ENCODE measurements at regions not wholly inside any gene's neighbourhood (a gene's known extent, or its start where the extent isn't known, plus 50 kb on each side); places are given as distances from the start of the nearest gene placed in this dataset.

- Histone ChIP-seq H3K36me3 (no peaks in the 10 kb centered on the region), H3K4me3 (no peak overlapping the region), H3K27me3 (no peaks in the 10 kb centered on the region), H3K27ac (no peak overlapping the region), H3K4me1 (no peaks in the 10 kb centered on the region), H3K9me3 (peaks cover 0 to 7% (median 0%) of the 10 kb centered on the region in 3 donors)
- TF ChIP-seq CTCF (IDR thresholded peaks at IDR 0.05): no peak
- intact Hi-C loops (cut with DNase I; ENCODE audit: low total_unique reads): no loop called here
- no peak for DNase-seq
Measured at GRCh38 chr6:117145940-117146339, 119.4 kb upstream of the VGLL2 start.

DNA sequence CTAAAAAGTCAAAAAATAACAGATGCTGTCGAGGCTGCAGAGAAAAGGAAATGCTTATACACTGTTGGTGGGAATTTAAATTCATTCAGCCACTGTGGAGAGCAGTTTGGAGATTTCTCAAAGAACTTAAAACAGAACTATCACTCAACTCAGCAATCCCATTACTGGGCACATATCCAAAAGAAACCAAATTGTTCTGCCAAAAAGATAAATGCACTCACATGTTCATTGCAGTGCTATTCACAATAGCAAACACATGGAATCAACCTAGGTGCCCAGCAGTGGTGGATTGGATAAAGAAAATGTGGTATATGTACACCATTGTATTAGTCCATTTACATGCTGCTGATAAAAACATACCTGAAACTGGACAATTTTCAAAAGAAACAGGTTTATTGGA is 116.0 kb upstream of the VGLL2 start:
- no peak overlapping the region for H3K27ac ChIP-seq
- no peaks in the 10 kb centered on the region for H3K4me1 ChIP-seq
- H3K27me3 ChIP-seq: no peaks in the 10 kb centered on the region
- peaks cover 0 to 7% (median 0%) of the 10 kb centered on the region in 3 donors for H3K9me3 ChIP-seq
- H3K36me3 ChIP-seq: no peaks in the 10 kb centered on the region
- H3K4me3 ChIP-seq: no peak overlapping the region
- DNase-seq: no peak
- intact Hi-C loops (cut with DNase I; ENCODE audit: low total_unique reads): no loop called here
- no peak for TF ChIP-seq CTCF (IDR thresholded peaks at IDR 0.05)

DNA sequence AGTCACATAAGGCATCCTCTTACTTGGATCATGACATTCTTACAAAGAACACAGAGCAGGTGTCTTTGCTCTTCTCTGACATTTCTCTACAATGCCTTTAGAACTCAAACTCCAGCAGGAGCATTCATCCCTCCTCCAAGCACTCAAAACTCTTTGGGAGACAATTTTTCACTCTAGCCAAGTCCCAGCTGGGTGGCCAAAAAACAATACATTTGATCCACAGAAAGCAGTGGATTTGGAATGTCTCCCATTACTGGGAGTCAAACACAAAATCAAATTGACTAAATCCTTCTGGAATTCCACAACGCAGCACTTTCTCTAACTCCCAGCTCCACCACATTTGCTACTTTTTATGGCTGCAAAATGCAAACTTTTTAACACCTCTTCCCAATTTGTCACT is 108.6 kb upstream of the VGLL2 start:
- no peaks in the 10 kb centered on the region for H3K36me3 ChIP-seq
- no peak for TF ChIP-seq CTCF (IDR thresholded peaks at IDR 0.05)
- intact Hi-C loops (cut with DNase I; ENCODE audit: low total_unique reads): no loop called here
- no peak overlapping the region for H3K4me3 ChIP-seq
- no peaks in the 10 kb centered on the region for H3K9me3 ChIP-seq
- no peaks in the 10 kb centered on the region for H3K4me1 ChIP-seq
- H3K27me3 ChIP-seq: no peaks in the 10 kb centered on the region
- no peak for DNase-seq
- no peak overlapping the region for H3K27ac ChIP-seq

DNA sequence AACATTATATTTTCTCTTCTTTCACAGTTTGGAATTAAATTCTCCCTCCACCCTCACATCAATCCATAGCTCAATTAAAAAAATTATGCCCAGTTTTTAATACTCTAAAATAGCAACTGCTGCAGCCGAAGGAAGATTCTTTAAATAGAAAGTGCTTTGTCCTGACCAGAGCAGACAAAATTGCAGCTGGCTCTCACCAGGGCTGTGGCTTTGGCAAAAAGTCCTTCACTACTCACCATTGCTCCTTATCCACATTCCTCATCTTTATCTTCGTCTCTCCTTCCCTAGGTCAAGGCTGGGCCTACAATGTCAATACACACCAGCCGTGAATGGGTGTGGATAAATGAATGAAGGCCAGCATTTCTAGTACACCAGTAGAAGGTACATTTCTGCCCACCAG is 107.9 kb upstream of the VGLL2 start:
- Histone ChIP-seq H3K27me3 (no peaks in the 10 kb centered on the region), H3K9me3 (no peaks in the 10 kb centered on the region), H3K4me1 (no peaks in the 10 kb centered on the region), H3K36me3 (no peaks in the 10 kb centered on the region), H3K27ac (no peak overlapping the region), H3K4me3 (no peak overlapping the region)
- no peak for DNase-seq
- intact Hi-C loops (cut with DNase I; ENCODE audit: low total_unique reads): no loop called here
- TF ChIP-seq CTCF (IDR thresholded peaks at IDR 0.05): no peak

GRCh38 chr6:117165911-117166499 is 99.4 kb upstream of the VGLL2 start:
- no peaks in the 10 kb centered on the region for H3K9me3 ChIP-seq
- no peaks in the 10 kb centered on the region for H3K36me3 ChIP-seq
- no peaks in the 10 kb centered on the region for H3K4me1 ChIP-seq
- no peak overlapping the region for H3K4me3 ChIP-seq
- H3K27ac ChIP-seq: no peak overlapping the region
- no peaks in the 10 kb centered on the region for H3K27me3 ChIP-seq
- intact Hi-C loops (cut with DNase I; ENCODE audit: low total_unique reads): no loop called here
- DNase-seq: no peak
- TF ChIP-seq CTCF (IDR thresholded peaks at IDR 0.05): no peak

All from tibial artery (tissue), 4 donors.